ENCODE measurements at regions not wholly inside any gene's neighbourhood (a gene's known extent, or its start where the extent isn't known, plus 50 kb on each side); places are given as distances from the start of the nearest gene placed in this dataset.

- TF ChIP-seq CTCF (IDR thresholded peaks at IDR 0.05), result no peak
- no peak for TF ChIP-seq POLR2A (IDR thresholded peaks at IDR 0.05)
These were observed 83.7 kb upstream of the ARHGAP32 start for GRCh38 chr11:129275828-129276227.

All from prostate gland (tissue), 2 donors.